Type B pancreatic cell (in vitro differentiated cells): ENCODE measurements at regions not wholly inside any gene's neighbourhood (a gene's known extent, or its start where the extent isn't known, plus 50 kb on each side); places are given as distances from the start of the nearest gene placed in this dataset.

Source experiments
- DNase-seq: peaks from one replicate; pipeline ENCODE4 v3.0.0; 2021; ENCODE audit warnings: mixed read lengths; ENCODE audit not compliant: unreplicated experiment; ENCODE audit errors: extremely low spot score
- H3K27ac Mint-ChIP-seq: 2 replicates; pipeline ENCODE4 v1.8.0; 2021; ENCODE audit warnings: mild to moderate bottlenecking, mixed read lengths
- H3K27me3 Mint-ChIP-seq: 2 replicates; pipeline ENCODE4 v1.8.0; 2021; ENCODE audit warnings: mixed read lengths
- H3K36me3 Mint-ChIP-seq: 2 replicates; pipeline ENCODE4 v1.8.0; 2021; ENCODE audit warnings: mixed read lengths
- H3K4me1 Mint-ChIP-seq: one replicate; pipeline ENCODE4 v1.8.0; 2021; ENCODE audit warnings: mixed read lengths; ENCODE audit not compliant: unreplicated experiment
- H3K4me3 Mint-ChIP-seq: 2 replicates; pipeline ENCODE4 v1.8.0; 2021; ENCODE audit warnings: mild to moderate bottlenecking, mixed read lengths
- H3K9me3 Mint-ChIP-seq: 2 replicates; pipeline ENCODE4 v1.8.0; 2021; ENCODE audit warnings: mixed read lengths
- TF ChIP-seq, protein P1 (sequence below): fragments of 200-600 bp; sonication (generic); conservative IDR thresholded peaks from 2 replicates; pipeline ENCODE4 v1.5.0; 2021; ENCODE audit warnings: antibody characterized with exemption, mild to moderate bottlenecking

DNA sequence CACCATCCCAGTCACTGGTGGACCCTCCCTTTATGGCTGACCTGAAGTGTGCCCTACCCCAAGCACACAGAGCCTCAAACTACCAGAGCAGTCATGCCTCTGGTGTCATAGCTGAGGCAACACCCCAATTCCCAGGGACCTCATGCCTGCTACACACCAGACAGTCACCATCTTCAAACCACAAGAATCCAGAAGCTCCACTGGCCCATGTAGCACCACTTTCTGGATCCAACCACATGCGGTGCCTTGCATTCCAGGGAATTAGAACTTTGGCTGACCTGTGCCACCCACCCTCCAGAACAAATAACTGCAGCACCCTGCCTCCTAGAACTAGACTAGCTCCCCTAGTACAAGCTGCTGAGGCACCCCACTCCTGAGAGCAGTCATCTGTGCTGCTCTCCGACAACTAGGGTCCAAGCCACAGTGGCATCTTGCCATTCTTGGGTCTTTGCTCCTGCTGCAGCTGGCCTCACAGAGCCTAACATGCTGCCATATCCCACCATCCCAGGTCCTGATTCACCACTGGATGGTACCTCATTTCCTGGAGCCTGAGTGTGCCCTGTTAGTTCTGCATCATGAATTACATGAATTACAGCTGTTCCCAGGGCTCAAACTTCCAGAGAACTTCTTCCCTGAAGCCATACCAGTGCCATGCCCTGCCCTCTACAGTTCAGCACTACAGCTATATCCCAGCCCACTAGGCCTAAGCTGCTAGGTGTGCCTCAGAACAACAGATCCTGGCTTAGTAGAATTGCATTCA lies 243.8 kb upstream of the CHST9 start:
- no peak overlapping the region for H3K4me3 Mint-ChIP-seq
- H3K4me1 Mint-ChIP-seq = peaks cover 5% of the 10 kb centered on the region
- no peaks in the 10 kb centered on the region for H3K27me3 Mint-ChIP-seq
- peaks cover 4% of the 10 kb centered on the region for H3K36me3 Mint-ChIP-seq
- DNase-seq = no peak
- TF ChIP-seq, protein P1, sequence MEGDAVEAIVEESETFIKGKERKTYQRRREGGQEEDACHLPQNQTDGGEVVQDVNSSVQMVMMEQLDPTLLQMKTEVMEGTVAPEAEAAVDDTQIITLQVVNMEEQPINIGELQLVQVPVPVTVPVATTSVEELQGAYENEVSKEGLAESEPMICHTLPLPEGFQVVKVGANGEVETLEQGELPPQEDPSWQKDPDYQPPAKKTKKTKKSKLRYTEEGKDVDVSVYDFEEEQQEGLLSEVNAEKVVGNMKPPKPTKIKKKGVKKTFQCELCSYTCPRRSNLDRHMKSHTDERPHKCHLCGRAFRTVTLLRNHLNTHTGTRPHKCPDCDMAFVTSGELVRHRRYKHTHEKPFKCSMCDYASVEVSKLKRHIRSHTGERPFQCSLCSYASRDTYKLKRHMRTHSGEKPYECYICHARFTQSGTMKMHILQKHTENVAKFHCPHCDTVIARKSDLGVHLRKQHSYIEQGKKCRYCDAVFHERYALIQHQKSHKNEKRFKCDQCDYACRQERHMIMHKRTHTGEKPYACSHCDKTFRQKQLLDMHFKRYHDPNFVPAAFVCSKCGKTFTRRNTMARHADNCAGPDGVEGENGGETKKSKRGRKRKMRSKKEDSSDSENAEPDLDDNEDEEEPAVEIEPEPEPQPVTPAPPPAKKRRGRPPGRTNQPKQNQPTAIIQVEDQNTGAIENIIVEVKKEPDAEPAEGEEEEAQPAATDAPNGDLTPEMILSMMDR = no peak
- no peak overlapping the region for H3K27ac Mint-ChIP-seq
- H3K9me3 Mint-ChIP-seq = peaks cover 16% of the 10 kb centered on the region

DNA sequence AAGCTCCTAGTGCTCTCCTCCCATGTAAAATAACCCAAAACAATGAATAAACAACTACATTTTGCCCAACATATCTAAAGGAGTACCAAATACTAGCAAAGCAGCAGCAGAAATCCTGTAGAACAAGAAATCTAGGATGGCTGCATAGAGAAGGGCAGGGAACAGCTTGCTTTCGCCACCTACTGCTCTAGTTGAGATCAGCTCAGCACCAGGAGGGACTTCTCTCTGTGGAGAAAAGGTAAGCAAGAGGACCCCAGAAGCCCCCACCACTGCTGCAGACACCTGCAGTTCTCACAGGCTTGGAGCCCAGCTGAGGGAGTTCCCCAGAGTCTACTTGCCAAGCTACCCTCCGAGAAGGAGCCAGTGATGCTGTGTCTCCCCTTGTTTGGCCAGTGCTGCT lies 243.0 kb upstream of the CHST9 start:
- Mint-ChIP-seq H3K27ac (no peak overlapping the region), H3K36me3 (peaks cover 4% of the 10 kb centered on the region), H3K9me3 (peaks cover 16% of the 10 kb centered on the region), H3K4me1 (peaks cover 5% of the 10 kb centered on the region), H3K4me3 (no peak overlapping the region), H3K27me3 (no peaks in the 10 kb centered on the region)
- DNase-seq = no peak
- TF ChIP-seq, protein P1 = no peak

- H3K27ac Mint-ChIP-seq = no peak overlapping the region
- no peak overlapping the region for H3K4me3 Mint-ChIP-seq
- H3K36me3 Mint-ChIP-seq = no peaks in the 10 kb centered on the region
- H3K9me3 Mint-ChIP-seq = no peaks in the 10 kb centered on the region
- DNase-seq = no peak
- peaks cover 5% of the 10 kb centered on the region for H3K4me1 Mint-ChIP-seq
- TF ChIP-seq, protein P1 = no peak
- H3K27me3 Mint-ChIP-seq = no peaks in the 10 kb centered on the region
Measured at GRCh38 chr18:27423581-27423980, 238.5 kb upstream of the CHST9 start.

- H3K27me3 Mint-ChIP-seq = no peaks in the 10 kb centered on the region
- TF ChIP-seq, protein P1 = no peak
- H3K36me3 Mint-ChIP-seq = no peaks in the 10 kb centered on the region
Measured at GRCh38 chr18:27419646-27420045, 234.5 kb upstream of the CHST9 start.

DNA sequence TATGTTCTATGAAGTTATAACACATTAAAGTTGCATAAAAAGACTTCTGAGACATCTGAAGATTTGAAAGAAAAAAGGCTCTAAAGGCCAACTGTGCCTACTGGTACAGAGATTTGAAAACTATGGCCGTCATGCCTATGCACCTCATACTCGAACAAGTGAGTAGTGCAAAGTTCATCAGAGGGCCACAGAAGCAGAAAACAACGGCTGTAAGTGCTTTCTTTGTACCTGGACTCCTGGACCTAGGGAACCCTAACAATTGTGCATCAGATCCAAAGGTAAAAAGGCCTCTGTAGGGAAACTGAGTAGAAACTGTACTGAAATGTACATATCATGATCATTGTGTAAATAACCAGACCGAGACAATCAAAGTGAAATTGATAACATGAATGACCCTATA lies 230.4 kb upstream of the CHST9 start:
- no peak for DNase-seq
- peaks cover 5% of the 10 kb centered on the region for H3K9me3 Mint-ChIP-seq
- no peak overlapping the region for H3K4me3 Mint-ChIP-seq
- no peaks in the 10 kb centered on the region for H3K27me3 Mint-ChIP-seq
- peaks cover 14% of the 10 kb centered on the region for H3K4me1 Mint-ChIP-seq
- no peak overlapping the region for H3K27ac Mint-ChIP-seq
- TF ChIP-seq, protein P1 = no peak
- H3K36me3 Mint-ChIP-seq = no peaks in the 10 kb centered on the region

More at GRCh38 chr18:27419646-27420045, 234.5 kb upstream of the CHST9 start:
- H3K4me1 Mint-ChIP-seq = no peaks in the 10 kb centered on the region
- H3K9me3 Mint-ChIP-seq = no peaks in the 10 kb centered on the region
- DNase-seq = no peak
- H3K27ac Mint-ChIP-seq = no peak overlapping the region
- H3K4me3 Mint-ChIP-seq = no peak overlapping the region
